ENCODE measurements at regions not wholly inside any gene's neighbourhood (a gene's known extent, or its start where the extent isn't known, plus 50 kb on each side); places are given as distances from the start of the nearest gene placed in this dataset.

DNA sequence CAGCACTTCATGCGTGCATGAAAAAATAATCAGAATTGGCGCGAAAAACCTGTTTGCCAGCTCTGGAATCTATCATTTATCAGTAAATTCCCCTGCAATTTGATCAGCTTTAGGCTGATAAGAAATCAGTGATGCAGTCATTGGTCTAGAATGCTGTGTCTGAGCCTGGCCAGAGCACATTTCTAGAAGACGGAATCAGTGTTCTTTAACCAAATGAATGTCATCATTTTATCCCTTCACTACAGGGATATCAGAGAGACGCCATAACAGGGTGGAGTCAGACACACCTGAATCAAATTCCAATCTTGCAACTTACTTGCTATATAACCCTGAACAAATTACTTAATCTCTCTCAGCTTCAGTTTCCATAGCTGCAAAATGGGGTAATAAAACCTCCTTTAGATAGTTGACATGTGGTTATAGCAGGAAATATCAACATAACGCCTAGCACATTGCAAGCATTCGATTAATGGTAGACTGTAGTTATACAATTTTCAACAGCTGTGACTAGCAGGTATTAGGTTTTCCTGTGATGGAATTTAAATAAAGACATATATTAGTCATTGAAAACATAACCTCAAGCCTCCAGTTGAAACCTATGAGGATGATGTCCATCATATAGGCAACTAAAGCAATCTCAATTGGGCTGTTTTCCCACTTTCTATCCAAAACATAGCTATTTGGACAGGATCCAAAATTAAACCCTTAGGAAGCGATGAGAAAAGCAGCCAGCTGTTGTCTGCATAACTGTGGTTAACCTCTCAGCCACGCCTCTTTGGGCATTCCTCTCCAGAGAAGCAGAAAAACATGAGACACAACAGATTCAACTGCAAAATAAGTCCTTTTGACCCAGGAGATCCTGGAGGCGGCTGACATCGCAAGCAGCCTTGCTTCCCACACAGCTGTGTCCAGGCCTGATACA lies 51.6 kb upstream of the UBL3 start:
- no peak overlapping the region for H3K9ac ChIP-seq (ENCODE audit: low read depth, low read length, poor library complexity)
- no peak overlapping the region for H2BK12ac ChIP-seq (ENCODE audit: low read length)
- no peak overlapping the region for H2BK120ac ChIP-seq (ENCODE audit: low read depth, low read length)
- peak overlapping the region; percentile 83 for H4K8ac ChIP-seq (ENCODE audit: low read depth, low read length)
- H3K4me3 ChIP-seq (ENCODE audit: low read length in 2 of 2) = no peak overlapping the region
- no peak overlapping the region for H2AK5ac ChIP-seq (ENCODE audit: low read depth, low read length)
- no peak overlapping the region for H2BK15ac ChIP-seq (ENCODE audit: low read length)
- WGBS, 2 donors (ENCODE audit: extremely low coverage in 2 of 2, insufficient read length in 2 of 2, insufficient replicate concordance in 1 of 2) = no CpG with 5 or more reads among the region's 11 CpGs
- H3K79me1 ChIP-seq (ENCODE audit: low read depth, low read length) = no peaks in the 10 kb centered on the region
- H3K27ac ChIP-seq (replicated peaks; ENCODE audit: low read length) = no peak overlapping the region
- peaks cover 0 to 2% of the 10 kb centered on the region in 2 donors for H3K4me1 ChIP-seq (ENCODE audit: control insufficient read depth in 2 of 2, insufficient read depth in 1 of 2, low read depth in 1 of 2, low read length in 2 of 2)
- H3K9me3 ChIP-seq (replicated peaks in 1 of 2; ENCODE audit: control insufficient read depth in 2 of 2, insufficient read depth in 1 of 2, low read depth in 1 of 2, low read length in 2 of 2) = no peaks in the 10 kb centered on the region
- H3K18ac ChIP-seq (ENCODE audit: low read length) = no peak overlapping the region
- H2AFZ ChIP-seq (ENCODE audit: low read length) = no peak overlapping the region
- H3K36me3 ChIP-seq (replicated peaks in 1 of 2; ENCODE audit: control insufficient read depth in 2 of 2, insufficient read depth in 2 of 2, low read length in 2 of 2) = no peaks in the 10 kb centered on the region
- H3K23ac ChIP-seq (ENCODE audit: low read depth, low read length, poor library complexity) = no peak overlapping the region
- H3K27me3 ChIP-seq (ENCODE audit: control insufficient read depth in 3 of 3, insufficient read depth in 3 of 3, low read depth in 1 of 3, low read length in 3 of 3) = no peaks in the 10 kb centered on the region
- no peak overlapping the region for H4K91ac ChIP-seq (ENCODE audit: low read depth, low read length, poor library complexity)
- no peak overlapping the region for H3K4ac ChIP-seq (ENCODE audit: low read length)
- H3K14ac ChIP-seq (ENCODE audit: low read length) = no peak overlapping the region
- H3K4me2 ChIP-seq (ENCODE audit: insufficient read depth, low read length, poor library complexity, severe bottlenecking) = no peak overlapping the region
- no peak overlapping the region for H2BK5ac ChIP-seq (ENCODE audit: low read length)
- no peak for DNase-seq (ENCODE audit: low spot score)
